VCaP (cell line): ENCODE measurements at regions not wholly inside any gene's neighbourhood (a gene's known extent, or its start where the extent isn't known, plus 50 kb on each side); places are given as distances from the start of the nearest gene placed in this dataset.
"Not testable (repeated sequence)": the region's sequence is repeated elsewhere in the genome, so short reads cannot be mapped to it uniquely, and the experiment has no call there.

Experiments
- H3K27ac ChIP-seq: fragments of 450-650 bp; 2 replicates; pipeline ENCODE4 v1.5.1; 2017
- TF ChIP-seq, protein P1 (sequence below): fragments of 450-650 bp; conservative IDR thresholded peaks from 2 replicates; pipeline ENCODE4 v1.5.1; 2017; ENCODE audit warnings: mild to moderate bottlenecking, moderate library complexity

DNA sequence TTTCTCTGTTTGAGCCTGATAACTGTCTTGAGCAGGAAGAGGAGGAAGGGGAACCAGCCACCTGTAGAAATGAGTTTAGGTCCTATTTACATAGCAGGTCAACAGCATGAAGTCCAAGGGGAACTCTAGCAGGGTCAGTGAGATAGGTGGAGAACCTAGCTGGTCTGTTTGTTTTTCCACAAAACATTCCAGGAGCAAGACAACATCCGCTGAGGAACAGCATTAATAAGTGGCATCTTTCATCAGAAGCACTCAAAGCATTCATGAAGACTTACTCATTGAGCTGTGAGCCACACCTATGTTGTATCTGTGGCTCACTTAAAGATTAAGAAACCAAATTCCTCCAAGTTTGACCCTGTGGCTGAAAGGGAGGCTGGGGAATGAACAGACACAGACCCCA lies 115.9 kb downstream of the ACTBL2 start:
- TF ChIP-seq, protein P1, sequence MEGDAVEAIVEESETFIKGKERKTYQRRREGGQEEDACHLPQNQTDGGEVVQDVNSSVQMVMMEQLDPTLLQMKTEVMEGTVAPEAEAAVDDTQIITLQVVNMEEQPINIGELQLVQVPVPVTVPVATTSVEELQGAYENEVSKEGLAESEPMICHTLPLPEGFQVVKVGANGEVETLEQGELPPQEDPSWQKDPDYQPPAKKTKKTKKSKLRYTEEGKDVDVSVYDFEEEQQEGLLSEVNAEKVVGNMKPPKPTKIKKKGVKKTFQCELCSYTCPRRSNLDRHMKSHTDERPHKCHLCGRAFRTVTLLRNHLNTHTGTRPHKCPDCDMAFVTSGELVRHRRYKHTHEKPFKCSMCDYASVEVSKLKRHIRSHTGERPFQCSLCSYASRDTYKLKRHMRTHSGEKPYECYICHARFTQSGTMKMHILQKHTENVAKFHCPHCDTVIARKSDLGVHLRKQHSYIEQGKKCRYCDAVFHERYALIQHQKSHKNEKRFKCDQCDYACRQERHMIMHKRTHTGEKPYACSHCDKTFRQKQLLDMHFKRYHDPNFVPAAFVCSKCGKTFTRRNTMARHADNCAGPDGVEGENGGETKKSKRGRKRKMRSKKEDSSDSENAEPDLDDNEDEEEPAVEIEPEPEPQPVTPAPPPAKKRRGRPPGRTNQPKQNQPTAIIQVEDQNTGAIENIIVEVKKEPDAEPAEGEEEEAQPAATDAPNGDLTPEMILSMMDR, result no peak
- H3K27ac ChIP-seq, result no peak overlapping the region

DNA sequence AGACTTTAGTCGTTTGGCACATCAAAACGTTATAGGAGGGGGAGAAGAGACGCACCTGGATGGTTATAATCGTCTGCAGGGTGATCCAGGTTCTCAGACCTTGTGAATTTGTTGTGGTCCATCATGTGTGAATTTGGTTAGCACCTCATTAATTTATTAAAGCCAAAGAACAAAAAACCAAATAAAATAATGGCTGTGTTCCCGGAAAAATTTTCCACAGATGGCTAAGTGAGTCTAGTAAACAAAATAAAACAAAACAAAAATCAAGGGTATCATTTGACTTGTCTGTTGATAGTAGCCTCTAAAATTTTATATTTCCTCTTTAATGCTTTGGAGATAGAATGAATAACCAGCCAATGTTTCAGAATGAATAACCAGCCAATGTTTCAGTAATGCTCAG lies 119.7 kb downstream of the ACTBL2 start:
- peak overlapping the region; percentile 45; the same call in 1 of the 2 replicates for H3K27ac ChIP-seq
- TF ChIP-seq, protein P1, result no peak

DNA sequence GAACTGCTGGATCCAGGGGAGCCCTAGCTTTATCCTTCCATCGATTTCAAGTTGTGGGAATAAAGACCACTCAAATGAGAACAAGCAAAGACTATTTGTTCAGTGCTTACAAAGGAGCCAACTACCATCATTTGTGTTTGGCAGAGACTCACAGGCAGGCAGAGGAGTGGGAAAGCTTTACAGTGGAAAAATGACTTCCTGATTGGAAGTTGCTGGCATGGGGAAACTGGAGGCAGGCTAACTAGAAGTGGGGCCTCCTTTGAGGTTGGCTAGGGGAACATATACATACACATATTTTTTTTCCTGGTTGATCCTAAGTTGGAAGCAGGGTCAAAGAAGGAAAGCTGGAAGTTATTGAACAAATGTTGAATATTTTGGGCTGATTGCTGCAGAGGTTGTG lies 121.7 kb downstream of the ACTBL2 start:
- TF ChIP-seq, protein P1, result no peak
- no peak overlapping the region for H3K27ac ChIP-seq

GRCh38 chr5:57358796-57359592 lies 123.6 kb downstream of the ACTBL2 start:
- TF ChIP-seq, protein P1, result no peak

GRCh38 chr5:57356850-57357249 lies 125.8 kb downstream of the ACTBL2 start:
- H3K27ac ChIP-seq, result not testable (repeated sequence)

More at GRCh38 chr5:57358796-57359592, 123.6 kb downstream of the ACTBL2 start:
- no peak overlapping the region for H3K27ac ChIP-seq

- TF ChIP-seq, protein P1, result no peak
- no peak overlapping the region for H3K27ac ChIP-seq
Measured at GRCh38 chr5:57349214-57349613, 133.4 kb downstream of the ACTBL2 start.

DNA sequence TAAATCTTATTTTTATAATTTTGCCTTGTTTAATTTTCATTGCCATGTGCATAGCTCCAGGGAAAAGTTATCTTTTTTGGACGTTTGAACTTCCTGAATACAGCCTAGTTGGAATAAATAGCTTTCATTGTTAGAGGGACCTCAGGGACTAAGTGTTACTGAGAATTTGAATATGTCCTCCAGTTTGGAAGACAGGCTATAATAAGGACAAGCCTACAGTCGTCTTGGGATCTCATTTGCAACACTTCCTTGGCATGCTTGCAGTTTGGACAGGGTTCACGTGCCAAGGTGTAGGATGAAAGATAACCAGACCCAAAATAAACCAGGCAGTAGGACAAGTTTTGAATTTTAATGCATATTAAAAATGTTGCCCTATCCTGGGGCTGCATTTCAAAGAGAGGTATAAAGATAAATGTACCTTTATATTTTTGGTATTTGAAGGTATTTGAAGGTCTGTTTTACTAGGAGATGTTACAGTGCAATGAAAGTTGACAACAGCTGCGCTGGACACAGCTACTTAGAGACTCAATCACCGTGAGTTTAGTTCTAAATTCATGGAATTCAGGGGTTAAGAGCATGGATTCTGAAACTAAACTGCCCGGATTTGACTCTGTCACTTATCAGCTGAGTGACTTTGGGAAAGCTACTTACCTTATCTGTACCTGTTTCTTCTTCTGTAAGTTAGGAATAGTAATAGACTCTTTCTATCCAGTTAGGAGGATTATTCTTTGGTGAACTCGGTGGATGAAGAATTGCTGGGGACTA lies 134.1 kb downstream of the ACTBL2 start:
- no peak overlapping the region for H3K27ac ChIP-seq
- TF ChIP-seq, protein P1, result no peak

DNA sequence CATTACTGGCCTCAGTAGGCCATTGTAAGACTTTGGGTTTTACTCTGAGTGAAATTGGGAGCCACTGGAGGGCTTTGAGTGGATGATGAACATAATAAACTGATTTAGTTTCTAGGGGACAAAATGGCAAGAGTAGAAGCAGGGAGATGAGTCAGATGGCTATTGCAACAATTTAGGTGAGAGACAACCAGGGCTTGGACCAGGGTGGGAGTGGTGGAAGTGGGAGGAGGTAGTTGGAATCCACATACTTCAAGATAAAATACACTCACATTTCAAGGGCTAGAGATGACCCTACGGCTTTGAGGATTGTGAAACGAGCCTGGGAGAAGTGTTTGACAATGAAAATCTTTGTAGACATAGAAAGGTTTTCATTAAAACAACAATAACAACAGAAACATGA lies 136.3 kb downstream of the ACTBL2 start:
- TF ChIP-seq, protein P1, result no peak
- H3K27ac ChIP-seq, result no peak overlapping the region
